ENCODE measurements at regions not wholly inside any gene's neighbourhood (a gene's known extent, or its start where the extent isn't known, plus 50 kb on each side); places are given as distances from the start of the nearest gene placed in this dataset.

DNA sequence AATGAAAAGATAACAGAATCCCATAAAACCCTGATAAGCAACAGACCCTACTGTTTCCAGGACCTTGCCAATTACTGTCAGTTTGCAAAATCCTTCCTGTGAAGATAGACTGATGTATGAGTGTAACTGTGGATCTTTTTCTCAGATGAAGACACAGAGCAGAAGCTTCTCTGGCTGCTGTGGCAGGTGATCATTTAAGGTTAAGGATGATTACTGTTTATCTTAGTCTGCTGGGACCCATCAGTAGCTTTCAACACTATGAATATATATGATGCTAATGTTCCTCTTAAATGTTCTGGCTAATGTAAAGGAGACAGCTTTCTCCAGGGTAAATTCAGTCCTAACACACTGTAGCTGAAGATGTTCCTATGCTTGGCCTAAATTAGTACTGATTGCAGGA is 56.0 kb upstream of the CTTNBP2 start:
- H3K27ac ChIP-seq = no peak overlapping the region
- TF ChIP-seq CTCF (IDR thresholded peaks at IDR 0.05) = no peak
- no peak for TF ChIP-seq ZFX (IDR thresholded peaks at IDR 0.05; ENCODE audit: borderline replicate concordance)

- no peak for TF ChIP-seq CTCF (IDR thresholded peaks at IDR 0.05)
- no peak for TF ChIP-seq ZFX (IDR thresholded peaks at IDR 0.05; ENCODE audit: borderline replicate concordance)
- no peak overlapping the region for H3K27ac ChIP-seq
Measured at GRCh38 chr7:117931314-117931713, 58.1 kb upstream of the CTTNBP2 start.

- TF ChIP-seq CTCF (IDR thresholded peaks at IDR 0.05) = no peak
- TF ChIP-seq ZFX (IDR thresholded peaks at IDR 0.05; ENCODE audit: borderline replicate concordance) = no peak
- no peak overlapping the region for H3K27ac ChIP-seq
Measured at GRCh38 chr7:117937049-117937752, 64.0 kb upstream of the CTTNBP2 start.

DNA sequence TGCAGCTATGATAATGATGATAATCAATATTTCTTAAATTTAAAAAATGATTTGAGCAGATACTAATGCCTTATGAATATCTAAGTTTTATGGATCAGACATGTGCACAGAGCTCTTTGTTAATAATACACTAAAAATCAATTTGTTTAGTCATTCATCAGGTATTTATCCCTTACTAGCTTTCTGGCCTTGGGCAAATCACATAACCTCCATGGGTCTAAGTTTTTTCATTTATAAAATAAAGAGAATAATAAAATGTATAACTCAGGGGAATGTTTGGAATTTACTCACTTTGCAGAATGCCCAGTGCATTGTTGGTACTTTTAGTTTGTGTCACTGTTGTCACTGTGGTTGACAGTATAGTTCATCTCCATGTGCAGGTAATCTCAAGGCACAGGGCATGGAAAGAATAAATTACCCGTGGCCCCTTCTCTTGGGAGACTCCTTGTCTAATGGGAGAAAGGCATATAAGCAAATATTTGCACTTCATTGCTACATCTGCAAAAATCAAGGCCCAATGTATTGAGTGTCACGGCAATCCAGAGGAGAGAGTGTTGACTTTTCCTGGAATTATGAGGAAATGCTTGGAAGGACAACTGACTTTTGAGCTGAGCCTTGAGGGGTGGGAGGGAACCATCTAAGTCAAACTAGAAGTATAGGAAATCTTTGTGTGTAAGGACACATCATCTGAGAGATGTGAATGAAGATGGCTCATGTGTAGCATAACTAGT is 64.7 kb upstream of the CTTNBP2 start:
- TF ChIP-seq CTCF (IDR thresholded peaks at IDR 0.05) = no peak
- TF ChIP-seq ZFX (IDR thresholded peaks at IDR 0.05; ENCODE audit: borderline replicate concordance) = no peak
- no peak overlapping the region for H3K27ac ChIP-seq

GRCh38 chr7:117941138-117941810 is 68.0 kb upstream of the CTTNBP2 start:
- TF ChIP-seq ZFX (IDR thresholded peaks at IDR 0.05; ENCODE audit: borderline replicate concordance) (no peak), CTCF (IDR thresholded peaks at IDR 0.05) (no peak)
- H3K27ac ChIP-seq = no peak overlapping the region

GRCh38 chr7:117942780-117943179 is 69.5 kb upstream of the CTTNBP2 start:
- H3K27ac ChIP-seq = no peak overlapping the region
- TF ChIP-seq ZFX (IDR thresholded peaks at IDR 0.05; ENCODE audit: borderline replicate concordance) = no peak
- no peak for TF ChIP-seq CTCF (IDR thresholded peaks at IDR 0.05)

DNA sequence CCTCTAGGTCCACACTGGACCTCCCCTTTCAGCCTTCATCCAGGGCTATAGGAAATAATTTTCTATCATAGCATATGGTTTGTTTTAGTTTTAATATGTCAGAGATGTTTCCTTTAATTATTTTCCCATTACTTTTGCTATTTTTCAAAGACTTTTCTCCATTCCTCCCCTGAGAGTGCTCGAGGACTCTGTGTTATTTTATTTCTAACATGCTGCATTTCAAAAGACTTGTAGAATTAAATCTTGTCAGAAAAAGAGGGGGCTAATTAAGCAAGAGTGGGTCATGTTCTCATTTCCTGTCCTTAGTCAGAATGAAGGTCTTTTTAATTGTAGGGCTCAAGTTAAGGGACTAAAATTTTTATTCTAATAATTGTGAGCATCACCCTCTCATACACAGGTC is 71.6 kb upstream of the CTTNBP2 start:
- TF ChIP-seq CTCF (IDR thresholded peaks at IDR 0.05) (no peak), ZFX (IDR thresholded peaks at IDR 0.05; ENCODE audit: borderline replicate concordance) (no peak)

More for the DNA sequence above, 71.6 kb upstream of the CTTNBP2 start:
- H3K27ac ChIP-seq = no peak overlapping the region

Data from 22Rv1 (cell line).